ENCODE measurements at regions not wholly inside any gene's neighbourhood (a gene's known extent, or its start where the extent isn't known, plus 50 kb on each side); places are given as distances from the start of the nearest gene placed in this dataset.
"Not testable (repeated sequence)": the region's sequence is repeated elsewhere in the genome, so short reads cannot be mapped to it uniquely, and the experiment has no call there.

GRCh38 chr2:33712674-33713073 is 113.6 kb upstream of the FAM98A start:
- no peak for DNase-seq

- DNase-seq: no peak
Measured at GRCh38 chr2:33709951-33710350, 110.9 kb upstream of the FAM98A start.

GRCh38 chr2:33707312-33707711 is 108.2 kb upstream of the FAM98A start:
- no peak for DNase-seq

- no peak for DNase-seq
Measured at GRCh38 chr2:33706410-33706809, 107.3 kb upstream of the FAM98A start.

- DNase-seq: no peak
Measured at GRCh38 chr2:33704406-33704855, 105.3 kb upstream of the FAM98A start.

- DNase-seq: no peak
Measured at GRCh38 chr2:33696234-33696633, 97.1 kb upstream of the FAM98A start.

- no peak for DNase-seq
Measured at GRCh38 chr2:33694904-33695303, 95.8 kb upstream of the FAM98A start.

GRCh38 chr2:33690686-33691085 is 91.6 kb upstream of the FAM98A start:
- not testable (repeated sequence) for DNase-seq

- DNase-seq: no peak
Measured at GRCh38 chr2:33681364-33681757, 82.3 kb upstream of the FAM98A start.

GRCh38 chr2:33680644-33681363 is 81.7 kb upstream of the FAM98A start:
- no peak for DNase-seq

- DNase-seq: no peak
Measured at GRCh38 chr2:33678436-33678835, 79.3 kb upstream of the FAM98A start.

GRCh38 chr2:33673937-33674336 is 74.8 kb upstream of the FAM98A start:
- DNase-seq: no peak

GRCh38 chr2:33672896-33673295 is 73.8 kb upstream of the FAM98A start:
- DNase-seq: no peak

- no peak for DNase-seq
Measured at GRCh38 chr2:33672389-33672788, 73.3 kb upstream of the FAM98A start.

GRCh38 chr2:33671198-33671597 is 72.1 kb upstream of the FAM98A start:
- DNase-seq: no peak

- no peak for DNase-seq
Measured at GRCh38 chr2:33670392-33670937, 71.4 kb upstream of the FAM98A start.

- DNase-seq: no peak
Measured at GRCh38 chr2:33666879-33667278, 67.8 kb upstream of the FAM98A start.

GRCh38 chr2:33665039-33665438 is 65.9 kb upstream of the FAM98A start:
- no peak for DNase-seq

- DNase-seq: no peak
Measured at GRCh38 chr2:33660416-33661123, 61.5 kb upstream of the FAM98A start.

GRCh38 chr2:33655626-33656320 is 56.7 kb upstream of the FAM98A start:
- no peak for DNase-seq

GRCh38 chr2:33652830-33653229 is 53.7 kb upstream of the FAM98A start:
- DNase-seq: no peak

GRCh38 chr2:33650171-33650570 is 51.1 kb upstream of the FAM98A start:
- no peak for DNase-seq
